NCI-H510A treated with DMSO at 0.1 percent for 48 hours (cell line): ENCODE measurements at regions not wholly inside any gene's neighbourhood (a gene's known extent, or its start where the extent isn't known, plus 50 kb on each side); places are given as distances from the start of the nearest gene placed in this dataset.
"Not testable (repeated sequence)": the region's sequence is repeated elsewhere in the genome, so short reads cannot be mapped to it uniquely, and the experiment has no call there.

Experiments used
- DNase-seq: peaks from one replicate; lab custom pipeline; 2025; lab: John Stamatoyannopoulos, UW

GRCh38 chr4:186775902-186776301 is 52.2 kb upstream of the FAT1 start:
- no peak for DNase-seq

- no peak for DNase-seq
Measured at GRCh38 chr4:186778134-186778533, 54.5 kb upstream of the FAT1 start.

GRCh38 chr4:186780291-186781031 is 56.8 kb upstream of the FAT1 start:
- no peak for DNase-seq

GRCh38 chr4:186781032-186781917 is 57.6 kb upstream of the FAT1 start:
- no peak for DNase-seq

GRCh38 chr4:186782302-186782701 is 58.6 kb upstream of the FAT1 start:
- DNase-seq: no peak

GRCh38 chr4:186787536-186787935 is 63.9 kb upstream of the FAT1 start:
- DNase-seq: no peak

- no peak for DNase-seq
Measured at GRCh38 chr4:186789651-186790050, 66.0 kb upstream of the FAT1 start.

GRCh38 chr4:186790630-186791029 is 67.0 kb upstream of the FAT1 start:
- no peak for DNase-seq

GRCh38 chr4:186792728-186793366 is 69.2 kb upstream of the FAT1 start:
- DNase-seq: no peak

GRCh38 chr4:186798951-186799659 is 75.4 kb upstream of the FAT1 start:
- no peak for DNase-seq

GRCh38 chr4:186805020-186805820 is 81.6 kb upstream of the FAT1 start:
- no peak for DNase-seq

GRCh38 chr4:186805917-186806316 is 82.3 kb upstream of the FAT1 start:
- DNase-seq: not testable (repeated sequence)

- DNase-seq: no peak
Measured at GRCh38 chr4:186806679-186807421, 83.2 kb upstream of the FAT1 start.

GRCh38 chr4:186807808-186808629 is 84.4 kb upstream of the FAT1 start:
- no peak for DNase-seq

- no peak for DNase-seq
Measured at GRCh38 chr4:186808630-186809018, 85.0 kb upstream of the FAT1 start.

GRCh38 chr4:186809070-186809469 is 85.4 kb upstream of the FAT1 start:
- DNase-seq: no peak

GRCh38 chr4:186810613-186811150 is 87.0 kb upstream of the FAT1 start:
- DNase-seq: no peak

GRCh38 chr4:186812592-186812991 is 88.9 kb upstream of the FAT1 start:
- DNase-seq: no peak

GRCh38 chr4:186813377-186814068 is 89.9 kb upstream of the FAT1 start:
- DNase-seq: no peak
